Transverse colon (tissue), 4 donors: ENCODE measurements at regions not wholly inside any gene's neighbourhood (a gene's known extent, or its start where the extent isn't known, plus 50 kb on each side); places are given as distances from the start of the nearest gene placed in this dataset.

Source experiments
- DNase-seq: peaks from one replicate; pipeline ENCODE4 v3.0.0-alpha.2; 2019
- H3K27ac ChIP-seq, 4 donors: fragments of 200-600 bp; sonication (generic); 2 replicates each; pipeline ENCODE4 v1.5.1; 2016 to 2018; ENCODE audit warnings: inconsistent platforms in 4 of 4
- H3K27me3 ChIP-seq: fragments of 200-600 bp; sonication (generic); 2 replicates; pipeline ENCODE4 v1.5.1; 2017; ENCODE audit warnings: inconsistent platforms
- H3K36me3 ChIP-seq, 4 donors: fragments of 200-600 bp; sonication (generic); 2 replicates each; pipeline ENCODE4 v1.5.1; 2017 to 2019; ENCODE audit warnings: inconsistent platforms in 4 of 4
- H3K4me1 ChIP-seq, 4 donors: fragments of 200-600 bp; sonication (generic); 2 replicates each; pipeline ENCODE4 v1.5.1; 2017 to 2020; ENCODE audit warnings: inconsistent platforms in 4 of 4
- H3K4me3 ChIP-seq, 4 donors: fragments of 200-600 bp; sonication (generic); 1 replicate in 1 of 4; 2 replicates in 3 of 4; pipeline versions ENCODE4 v1.5.1 to v1.6.1; 2017 to 2019; ENCODE audit warnings: inconsistent platforms in 4 of 4
- H3K9me3 ChIP-seq, 2 donors: fragments of 200-600 bp; sonication (generic); 2 replicates each; pipeline ENCODE4 v1.5.1; 2017 to 2019; ENCODE audit warnings: inconsistent platforms in 2 of 2
- CTCF ChIP-seq, 5 experiments: fragments of 200-600 bp in 3 of 5; fragments of 450-650 bp in 2 of 5; sonication (generic) in 3 of 5; IDR thresholded peaks; 1 replicate in 2 of 5; 2 replicates in 3 of 5; pipeline ENCODE4 v1.5.1; 2016 to 2017; ENCODE audit warnings: antibody characterized with exemption in 5 of 5, inconsistent platforms in 3 of 5, mild to moderate bottlenecking in 2 of 5, moderate library complexity in 1 of 5
- EP300 ChIP-seq: sonication (generic); formaldehyde crosslinking; IDR thresholded peaks from one replicate; pipeline ENCODE4 v1.6.1; 2017; ENCODE audit warnings: antibody characterized with exemption, low read depth
- POLR2A ChIP-seq: fragments of 450-650 bp; IDR thresholded peaks from one replicate; pipeline ENCODE4 v1.6.1; 2016; ENCODE audit warnings: antibody characterized with exemption, mild to moderate bottlenecking, moderate library complexity
- POLR2AphosphoS5 ChIP-seq, 3 donors: sonication (generic); formaldehyde crosslinking; IDR thresholded peaks; one replicate each; pipeline ENCODE4 v1.6.1; 2016; ENCODE audit warnings: antibody characterized with exemption in 3 of 3
- WGBS, 2 donors: methylation state at CpG; one replicate each; pipeline ENCODE4 v1.1.5; 2018; ENCODE audit warnings: low coverage in 1 of 2; 5-methylcytosine and 5-hydroxymethylcytosine counted together
- in situ Hi-C, 4 donors: fragments of 200-750 bp; cut with MboI; loops; one replicate each; pipeline versions ENCODE4 v1.15.0 to v1.15.1; 2017; ENCODE audit warnings: low sequenced_read_pairs in 3 of 4, low pct_ligation_motif_present in 1 of 4, low pct_unique_long_range_greater_than_20kb in 1 of 4
- intact Hi-C: fragments of 100-400 bp; cut with DNase I; formaldehyde crosslinking; loops from one replicate; pipeline ENCODE4 v1.15.1; 2023; ENCODE audit warnings: low total_unique reads

DNA sequence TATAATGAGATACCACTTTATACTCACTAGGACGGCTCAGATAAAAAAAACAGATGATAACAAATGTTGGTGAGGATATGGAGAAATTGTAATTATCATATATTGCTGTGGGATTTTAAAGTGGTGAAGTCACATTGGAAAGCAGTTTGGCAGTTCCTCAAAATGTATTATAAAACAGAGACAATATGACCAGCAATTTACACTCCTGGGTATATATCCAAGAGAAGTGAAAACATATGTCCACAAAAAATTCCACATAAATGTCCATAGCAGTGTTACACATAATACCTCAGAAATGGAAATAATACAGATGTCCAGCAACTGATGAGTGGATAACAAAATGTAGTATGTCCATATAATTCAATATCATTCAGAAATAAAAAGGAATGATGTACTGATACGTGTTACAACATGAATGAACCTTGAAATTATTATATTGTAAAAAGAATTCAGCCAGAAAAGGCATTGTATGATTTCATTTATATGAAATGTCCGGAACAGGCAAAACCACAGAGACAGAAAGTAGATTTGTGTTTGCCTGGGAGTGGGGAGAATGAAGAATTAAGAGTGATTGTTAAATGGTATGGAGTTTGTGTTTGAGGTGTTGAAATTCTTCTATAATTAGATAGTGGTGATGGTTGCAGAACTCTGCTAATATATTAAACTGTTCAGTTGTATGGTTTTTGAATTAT lies 220.9 kb downstream of the SLC7A11 start:
- H3K9me3 ChIP-seq, result no peaks in the 10 kb centered on the region
- H3K27me3 ChIP-seq, result no peaks in the 10 kb centered on the region
- H3K27ac ChIP-seq, result no peak overlapping the region
- DNase-seq, result no peak
- H3K36me3 ChIP-seq, result no peaks in the 10 kb centered on the region
- intact Hi-C loops, result no loop called here
- 37 to 57% methylated on average over 3 of the region's 3 CpGs for WGBS, 2 donors
- TF ChIP-seq POLR2AphosphoS5 (IDR thresholded peaks at IDR 0.05), result no peak
- H3K4me3 ChIP-seq, result no peak overlapping the region
- in situ Hi-C loops, result no loop called here
- H3K4me1 ChIP-seq, result no peaks in the 10 kb centered on the region

- no peak overlapping the region for H3K27ac ChIP-seq
- no peaks in the 10 kb centered on the region for H3K9me3 ChIP-seq
- no peak overlapping the region for H3K4me3 ChIP-seq
- TF ChIP-seq CTCF (IDR thresholded peaks at IDR 0.05), result no peak
- TF ChIP-seq POLR2AphosphoS5 (IDR thresholded peaks at IDR 0.05), result no peak
- no peak for TF ChIP-seq EP300
- TF ChIP-seq POLR2A, result no peak
- in situ Hi-C loops (no loop called here), intact Hi-C loops (no loop called here)
- no peaks in the 10 kb centered on the region for H3K27me3 ChIP-seq
- no peak for DNase-seq
- H3K4me1 ChIP-seq, result no peaks in the 10 kb centered on the region
- no peaks in the 10 kb centered on the region for H3K36me3 ChIP-seq
- 70 to 78% methylated on average over 6 of the region's 6 CpGs for WGBS, 2 donors
Measured at GRCh38 chr4:138014590-138015288, 227.4 kb downstream of the SLC7A11 start.

GRCh38 chr4:138013625-138014024 lies 228.5 kb downstream of the SLC7A11 start:
- no peak overlapping the region for H3K4me3 ChIP-seq
- intact Hi-C loops, result no loop called here
- H3K36me3 ChIP-seq, result no peaks in the 10 kb centered on the region
- no peak for DNase-seq
- TF ChIP-seq POLR2AphosphoS5 (IDR thresholded peaks at IDR 0.05), result no peak
- TF ChIP-seq CTCF (IDR thresholded peaks at IDR 0.05), result no peak
- no peak for TF ChIP-seq POLR2A
- no peak for TF ChIP-seq EP300
- in situ Hi-C loops, result no loop called here
- H3K27me3 ChIP-seq, result no peaks in the 10 kb centered on the region
- no peaks in the 10 kb centered on the region for H3K9me3 ChIP-seq
- 59 to 60% methylated on average over 3 of the region's 3 CpGs for WGBS, 2 donors
- H3K27ac ChIP-seq, result no peak overlapping the region
- H3K4me1 ChIP-seq, result no peaks in the 10 kb centered on the region

- H3K27ac ChIP-seq, result no peak overlapping the region
- DNase-seq, result no peak
- TF ChIP-seq POLR2AphosphoS5 (IDR thresholded peaks at IDR 0.05) (no peak), CTCF (IDR thresholded peaks at IDR 0.05) (no peak), EP300 (no peak), POLR2A (no peak)
Measured at GRCh38 chr4:138010639-138011038, 231.5 kb downstream of the SLC7A11 start.

More at GRCh38 chr4:138010639-138011038, 231.5 kb downstream of the SLC7A11 start:
- Histone ChIP-seq H3K27me3 (no peaks in the 10 kb centered on the region), H3K36me3 (no peaks in the 10 kb centered on the region), H3K9me3 (no peaks in the 10 kb centered on the region), H3K4me1 (no peaks in the 10 kb centered on the region), H3K4me3 (no peak overlapping the region)
- intact Hi-C loops (no loop called here), in situ Hi-C loops (no loop called here)
